NCI-H1092 (cell line): ENCODE measurements at regions not wholly inside any gene's neighbourhood (a gene's known extent, or its start where the extent isn't known, plus 50 kb on each side); places are given as distances from the start of the nearest gene placed in this dataset.

Source experiments
- DNase-seq: peaks from one replicate; lab custom pipeline; 2025; lab: John Stamatoyannopoulos, UW

DNA sequence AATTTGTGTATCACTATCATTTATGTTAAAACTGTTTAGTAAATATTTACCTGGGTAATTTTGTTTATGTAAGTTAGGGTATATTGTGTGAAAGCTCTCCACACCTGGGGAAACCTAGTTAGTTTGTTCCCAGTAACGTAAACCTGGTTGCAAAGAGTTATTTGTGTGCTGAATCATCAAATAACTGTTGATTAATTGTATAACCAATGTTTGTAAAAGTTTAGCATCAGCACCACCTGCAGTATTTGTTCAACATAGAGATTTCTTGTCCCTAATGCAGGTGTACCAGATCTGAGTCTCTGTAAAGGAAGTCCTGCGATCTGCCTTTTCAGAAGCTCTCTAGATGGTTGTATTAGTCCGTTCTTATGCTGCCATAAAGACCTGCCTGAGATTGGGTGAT is 440.4 kb downstream of the COL12A1 start:
- DNase-seq = no peak

DNA sequence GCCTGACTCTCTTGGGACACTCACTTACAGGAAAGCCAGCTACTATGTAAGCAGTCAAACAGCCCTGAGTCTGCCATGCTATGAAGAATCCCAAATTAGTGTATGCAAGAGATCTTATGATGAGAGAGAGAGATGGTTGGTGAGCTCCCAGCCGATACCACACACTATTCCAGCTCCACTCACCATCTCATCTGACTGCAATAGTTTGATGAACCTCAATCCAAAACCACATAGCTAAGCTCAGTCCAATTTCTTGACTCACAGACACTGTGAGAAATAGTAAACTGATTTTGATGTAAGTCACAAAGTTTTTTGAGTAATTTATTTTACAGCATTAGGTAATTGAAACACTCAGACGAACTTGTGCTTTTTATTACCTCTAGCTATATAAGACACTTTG is 441.4 kb downstream of the COL12A1 start:
- DNase-seq = no peak

GRCh38 chr6:74762841-74763240 is 443.0 kb downstream of the COL12A1 start:
- no peak for DNase-seq

GRCh38 chr6:74757813-74758212 is 448.0 kb downstream of the COL12A1 start:
- DNase-seq = no peak

- DNase-seq = no peak
These were observed 448.9 kb downstream of the COL12A1 start for GRCh38 chr6:74756923-74757322.

DNA sequence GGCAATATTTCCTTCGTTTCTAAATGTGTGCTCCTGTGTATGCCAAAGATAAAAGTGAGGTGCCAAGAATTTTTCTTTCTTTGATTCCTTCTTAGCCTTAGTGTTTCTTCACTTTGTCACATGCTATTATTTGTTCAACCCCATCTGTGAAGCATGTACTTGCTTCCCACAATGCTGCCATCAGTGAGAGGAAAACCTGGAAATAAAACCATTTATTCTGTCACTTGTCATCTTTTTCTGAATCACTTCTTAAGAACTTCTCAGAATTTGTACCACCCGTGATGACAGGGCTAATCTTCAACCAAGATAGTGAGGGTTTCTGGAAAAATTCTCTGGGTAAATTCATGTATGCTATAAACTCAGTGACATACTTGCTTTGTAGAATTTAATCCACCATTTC is 450.1 kb downstream of the COL12A1 start:
- no peak for DNase-seq

DNA sequence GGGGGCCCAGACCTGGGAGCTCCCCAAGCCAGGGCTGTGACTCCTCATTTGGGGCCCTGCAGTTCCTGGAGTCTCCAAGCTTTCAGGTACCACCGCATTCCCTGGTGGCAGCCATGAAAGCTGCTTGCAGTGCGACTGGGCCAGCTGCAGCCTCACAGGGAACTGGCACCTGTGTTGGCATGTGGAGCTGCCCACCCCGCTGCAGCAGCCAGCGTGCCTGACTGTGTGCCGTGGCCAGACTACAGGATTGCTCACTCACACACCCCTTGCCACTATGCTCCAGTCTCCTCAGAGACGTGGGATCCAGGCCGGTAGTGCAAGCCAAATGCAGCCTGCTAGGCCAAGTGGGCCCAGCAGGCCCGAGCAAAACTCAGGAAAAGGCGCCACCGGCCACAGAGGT is 450.7 kb downstream of the COL12A1 start:
- DNase-seq = no peak

DNA sequence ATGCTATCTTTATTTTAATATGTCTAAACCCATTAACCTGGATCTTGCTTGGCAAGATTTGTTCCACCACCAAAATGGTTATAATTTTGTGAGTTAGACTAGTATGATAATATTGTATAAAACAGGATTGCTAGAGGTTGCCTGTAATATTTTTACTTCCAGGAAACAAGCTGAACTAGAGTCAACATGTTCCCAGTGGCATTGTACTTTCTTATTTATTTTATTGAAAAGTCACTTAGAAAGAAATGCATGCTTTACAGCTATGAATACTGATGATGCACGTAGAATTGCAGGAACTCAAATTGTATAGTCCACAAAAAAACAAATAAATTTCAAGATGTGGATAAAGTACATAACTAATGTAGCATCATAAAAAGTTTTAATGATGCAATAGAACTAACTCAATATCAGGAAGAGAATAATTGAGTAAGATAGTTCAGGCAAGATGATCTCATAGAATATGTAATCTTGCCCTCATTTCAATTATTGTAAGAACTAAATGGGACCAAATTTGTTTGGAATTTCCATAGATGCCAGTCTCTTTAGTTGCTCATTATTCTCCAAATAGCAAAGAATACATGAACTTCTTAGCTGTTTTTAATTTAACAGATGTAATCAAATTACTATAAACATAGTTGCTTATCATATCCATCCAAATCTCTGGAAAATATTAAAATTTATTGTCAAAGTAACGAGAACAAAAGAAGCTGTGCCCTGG is 451.8 kb downstream of the COL12A1 start:
- no peak for DNase-seq

DNA sequence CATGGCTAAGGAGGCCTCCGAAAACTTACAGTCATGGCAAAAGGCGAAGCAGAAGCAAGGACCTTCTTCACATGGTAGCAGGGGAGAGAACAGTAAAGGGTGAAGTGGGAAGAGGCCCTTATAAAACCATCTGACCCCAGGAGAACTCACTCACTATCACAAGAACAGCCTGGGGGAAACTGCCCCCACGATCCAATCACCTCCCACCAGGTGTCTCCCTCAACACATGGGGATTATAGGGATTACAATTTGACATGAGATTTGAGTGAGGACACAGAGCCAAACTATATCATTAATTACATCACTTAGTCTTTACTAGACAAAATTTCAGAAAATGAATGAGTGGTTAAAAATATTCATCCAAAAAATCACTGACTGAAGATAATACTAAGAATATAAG is 453.6 kb downstream of the COL12A1 start:
- no peak for DNase-seq

GRCh38 chr6:74750826-74751225 is 455.0 kb downstream of the COL12A1 start:
- no peak for DNase-seq

DNA sequence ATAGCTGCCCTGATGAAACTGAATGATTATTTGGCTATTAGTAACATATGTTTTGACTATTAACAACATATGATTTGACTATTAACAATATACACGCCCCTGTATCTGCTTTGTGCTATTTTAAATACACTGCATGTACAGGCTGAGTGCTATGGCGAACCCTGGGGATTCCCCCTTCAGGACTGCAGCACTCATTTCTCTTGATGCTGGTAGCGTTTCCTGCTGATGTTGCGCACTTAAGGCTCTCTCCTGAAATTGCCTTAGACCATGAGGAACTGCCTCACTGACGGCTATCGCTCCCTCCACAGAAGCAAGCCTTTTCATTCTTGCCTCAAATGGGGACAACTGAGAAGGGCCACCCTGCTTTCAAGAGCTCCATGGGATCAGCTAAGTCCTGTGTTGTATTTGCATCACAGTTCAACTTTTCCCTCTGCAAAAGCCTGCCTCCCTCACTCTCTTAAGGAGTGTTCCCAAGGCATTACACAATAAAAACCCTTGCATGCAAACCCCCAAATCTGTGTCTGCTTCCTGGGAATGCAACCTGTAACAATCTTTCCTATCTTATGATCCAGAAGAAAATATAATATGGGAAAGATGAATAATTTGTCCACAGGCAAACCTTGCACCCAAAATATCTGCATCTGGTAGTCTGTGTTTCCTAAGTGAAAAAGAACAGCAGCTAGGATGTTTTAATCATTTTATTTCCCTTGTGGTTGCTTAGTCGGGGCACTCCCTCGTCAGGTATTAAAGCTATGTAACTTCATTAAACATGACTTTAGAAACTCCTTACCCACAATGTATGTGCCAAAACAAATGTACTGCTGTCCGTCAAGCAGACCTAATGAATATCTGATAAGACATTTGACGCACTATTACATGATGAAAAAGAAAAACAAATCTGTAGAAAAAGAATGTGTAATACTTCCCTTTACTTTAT is 456.4 kb downstream of the COL12A1 start:
- DNase-seq = no peak

- no peak for DNase-seq
These were observed 460.2 kb downstream of the COL12A1 start for GRCh38 chr6:74745670-74746069.

- DNase-seq = no peak
These were observed 462.9 kb downstream of the COL12A1 start for GRCh38 chr6:74742793-74743508.

DNA sequence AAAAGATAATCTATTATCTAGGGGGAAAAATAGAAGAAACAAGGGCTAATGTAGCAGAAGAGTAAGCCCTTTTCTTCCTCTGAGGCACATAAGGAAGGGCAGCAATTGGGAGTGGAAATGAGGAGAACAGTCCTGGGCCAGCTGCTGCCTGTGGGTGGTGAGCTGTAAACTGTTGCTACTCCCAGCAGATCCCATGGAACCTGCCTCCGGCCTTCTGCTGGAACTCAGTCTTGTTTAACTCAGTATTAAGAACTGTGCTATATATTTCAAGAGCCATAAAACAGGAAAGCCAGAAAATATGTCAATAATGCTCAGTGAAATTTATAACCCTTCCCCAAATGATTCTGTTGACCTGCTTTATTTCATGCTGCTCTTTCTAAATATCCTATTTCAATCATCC is 464.2 kb downstream of the COL12A1 start:
- no peak for DNase-seq

- no peak for DNase-seq
These were observed 470.5 kb downstream of the COL12A1 start for GRCh38 chr6:74735304-74735703.

GRCh38 chr6:74734901-74735300 is 471.0 kb downstream of the COL12A1 start:
- DNase-seq = no peak

- no peak for DNase-seq
These were observed 471.8 kb downstream of the COL12A1 start for GRCh38 chr6:74733830-74734620.

- no peak for DNase-seq
These were observed 473.9 kb downstream of the COL12A1 start for GRCh38 chr6:74731931-74732330.

DNA sequence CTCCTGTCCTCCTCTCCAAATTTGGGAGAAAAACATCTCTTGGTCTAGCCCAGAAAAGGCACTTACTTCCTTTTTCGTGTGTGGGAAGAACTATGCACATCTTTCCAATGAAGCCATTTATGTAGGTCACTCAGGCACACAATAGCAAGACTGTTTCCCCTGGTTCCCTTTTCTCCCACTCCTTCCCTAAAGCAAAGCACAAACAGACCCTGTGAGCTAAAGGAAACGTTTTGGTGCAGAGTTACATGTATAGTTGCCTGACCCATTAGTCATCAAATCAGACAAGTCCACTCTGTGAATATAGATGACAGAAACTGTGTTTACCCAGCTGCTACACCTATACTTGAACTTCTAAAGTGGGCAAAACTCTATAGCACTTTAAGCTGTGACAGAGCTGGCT is 474.6 kb downstream of the COL12A1 start:
- DNase-seq = peak; percentile 29

DNA sequence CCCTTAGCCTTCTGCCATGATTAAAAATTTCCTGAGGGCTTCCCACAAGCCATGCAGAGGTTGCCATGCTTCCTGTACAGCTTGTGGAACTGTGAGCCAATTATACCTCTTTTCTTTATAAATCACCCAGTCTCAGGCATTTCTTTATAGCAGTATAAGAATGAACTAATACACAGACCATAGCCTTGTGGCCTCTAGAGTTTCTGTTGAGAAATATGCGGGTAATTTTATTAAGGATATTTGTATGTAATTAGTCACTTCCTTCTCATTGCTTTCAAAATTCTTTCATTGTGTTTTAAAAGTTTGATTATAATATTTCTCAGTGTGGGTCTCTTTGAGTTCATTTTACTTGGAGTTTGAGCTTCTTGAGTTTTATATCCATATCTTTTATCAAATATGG is 484.9 kb downstream of the COL12A1 start:
- DNase-seq = no peak

DNA sequence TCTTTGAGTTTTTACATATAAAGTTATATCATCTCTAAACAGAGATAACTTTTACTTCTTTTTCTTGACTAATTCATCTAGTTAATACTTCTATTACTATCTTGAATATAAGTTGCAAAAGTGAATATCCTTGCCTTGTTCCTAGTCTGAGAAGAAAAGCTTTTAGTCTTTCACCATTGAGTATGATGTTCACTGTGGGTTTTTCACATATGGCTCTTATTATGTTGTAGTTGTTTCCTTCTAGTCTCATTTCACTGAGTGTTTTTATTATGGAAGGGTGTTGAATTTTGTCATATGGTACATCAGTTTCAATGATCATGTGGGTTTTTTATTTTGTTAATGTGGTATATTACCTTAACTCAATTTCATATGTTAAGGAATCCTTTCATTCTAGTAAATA is 488.3 kb downstream of the COL12A1 start:
- no peak for DNase-seq
